ENCODE measurements at regions not wholly inside any gene's neighbourhood (a gene's known extent, or its start where the extent isn't known, plus 50 kb on each side); places are given as distances from the start of the nearest gene placed in this dataset.

DNA sequence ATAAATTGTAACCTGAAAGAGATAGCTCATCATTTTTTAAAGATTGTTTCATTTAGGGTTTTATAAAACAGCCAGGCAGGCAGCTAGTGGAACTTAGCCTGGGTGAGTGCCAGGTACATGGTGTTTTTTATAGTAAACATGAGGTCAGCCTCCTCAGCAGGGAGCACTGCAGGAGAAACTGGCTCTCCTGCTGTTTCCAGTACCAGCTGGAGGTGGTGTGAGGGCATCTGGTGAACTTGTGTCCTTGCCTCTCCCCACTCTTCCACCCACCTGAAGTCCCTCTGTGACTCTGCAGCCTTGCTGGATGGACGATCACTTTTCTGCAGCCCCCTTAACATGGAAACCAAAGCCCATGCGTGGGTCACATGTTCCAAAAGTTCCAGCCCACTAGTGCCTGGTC lies 128.4 kb downstream of the FAM174B start:
- TF ChIP-seq, protein P1, sequence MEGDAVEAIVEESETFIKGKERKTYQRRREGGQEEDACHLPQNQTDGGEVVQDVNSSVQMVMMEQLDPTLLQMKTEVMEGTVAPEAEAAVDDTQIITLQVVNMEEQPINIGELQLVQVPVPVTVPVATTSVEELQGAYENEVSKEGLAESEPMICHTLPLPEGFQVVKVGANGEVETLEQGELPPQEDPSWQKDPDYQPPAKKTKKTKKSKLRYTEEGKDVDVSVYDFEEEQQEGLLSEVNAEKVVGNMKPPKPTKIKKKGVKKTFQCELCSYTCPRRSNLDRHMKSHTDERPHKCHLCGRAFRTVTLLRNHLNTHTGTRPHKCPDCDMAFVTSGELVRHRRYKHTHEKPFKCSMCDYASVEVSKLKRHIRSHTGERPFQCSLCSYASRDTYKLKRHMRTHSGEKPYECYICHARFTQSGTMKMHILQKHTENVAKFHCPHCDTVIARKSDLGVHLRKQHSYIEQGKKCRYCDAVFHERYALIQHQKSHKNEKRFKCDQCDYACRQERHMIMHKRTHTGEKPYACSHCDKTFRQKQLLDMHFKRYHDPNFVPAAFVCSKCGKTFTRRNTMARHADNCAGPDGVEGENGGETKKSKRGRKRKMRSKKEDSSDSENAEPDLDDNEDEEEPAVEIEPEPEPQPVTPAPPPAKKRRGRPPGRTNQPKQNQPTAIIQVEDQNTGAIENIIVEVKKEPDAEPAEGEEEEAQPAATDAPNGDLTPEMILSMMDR (IDR thresholded peaks at IDR 0.05; ENCODE audit: insufficient read depth in 1 of 2, low read depth in 1 of 2, low read length in 1 of 2, severe bottlenecking in 1 of 2, unreplicated experiment in 1 of 2) = no peak
- Mint-ChIP-seq H3K4me3 (ENCODE audit: unreplicated experiment) (no peak overlapping the region), H3K9me3 (ENCODE audit: unreplicated experiment) (peaks cover 12% of the 10 kb centered on the region), H3K4me1 (ENCODE audit: low read depth, unreplicated experiment) (no peaks in the 10 kb centered on the region), H3K36me3 (ENCODE audit: insufficient read depth, unreplicated experiment) (no peaks in the 10 kb centered on the region), H3K27ac (ENCODE audit: unreplicated experiment) (no peak overlapping the region), H3K27me3 (ENCODE audit: insufficient read depth, unreplicated experiment) (no peaks in the 10 kb centered on the region)
- no peaks in the 10 kb centered on the region for H3K4me1 ChIP-seq
- POLR2A ChIA-PET = no interaction called here
- CTCF ChIA-PET = no interaction called here
- no peaks in the 10 kb centered on the region for H3K27me3 ChIP-seq (replicated peaks; ENCODE audit: control insufficient read depth, insufficient read depth, low read length)
- intact Hi-C loops (cut with micrococcal nuclease; ENCODE audit: unreplicated experiment) = no loop called here
- no peak overlapping the region for H3K4me3 ChIP-seq (ENCODE audit: low read depth, low read length)
- no TSS peak for BruUV-seq (replicated peaks)
- no peaks in the 10 kb centered on the region for H3K36me3 ChIP-seq (ENCODE audit: control insufficient read depth, insufficient read depth, low read length)
- no peaks in the 10 kb centered on the region for H3K9me3 ChIP-seq
- no peak for DNase-seq

DNA sequence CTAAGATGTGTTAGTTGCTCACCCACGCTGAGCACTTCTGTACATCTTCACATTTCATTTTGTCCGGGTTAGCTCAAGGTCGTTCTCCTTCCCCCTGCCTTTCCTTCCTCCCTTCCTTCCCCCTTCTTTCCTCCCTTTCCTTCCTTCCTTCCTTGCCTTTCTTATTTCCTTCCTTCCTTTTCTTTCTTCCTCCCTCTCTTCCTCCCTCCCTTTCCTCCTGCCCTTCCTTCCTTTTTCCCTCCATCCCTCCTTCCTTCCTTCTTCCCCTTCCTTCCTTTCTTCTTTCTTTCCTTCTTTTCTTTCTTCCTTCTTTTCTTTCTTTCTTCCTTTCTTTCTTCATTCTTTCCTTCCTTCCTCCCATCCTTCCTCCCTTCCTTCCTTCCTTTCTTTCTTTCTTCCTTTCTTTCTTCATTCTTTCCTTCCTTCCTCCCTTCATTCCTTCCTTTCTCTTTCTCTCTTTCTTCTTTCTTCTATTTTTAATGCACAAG lies 129.8 kb downstream of the FAM174B start:
- Histone ChIP-seq H3K4me3 (ENCODE audit: low read depth, low read length) (no peak overlapping the region), H3K36me3 (ENCODE audit: control insufficient read depth, insufficient read depth, low read length) (no peaks in the 10 kb centered on the region), H3K4me1 (no peaks in the 10 kb centered on the region), H3K27me3 (replicated peaks; ENCODE audit: control insufficient read depth, insufficient read depth, low read length) (no peaks in the 10 kb centered on the region), H3K9me3 (0 out of 2 replicates have a peak, but pooled peaks cover under 1% of the 10 kb centered on the region)
- Mint-ChIP-seq H3K4me1 (ENCODE audit: low read depth, unreplicated experiment) (peaks cover 9% of the 10 kb centered on the region), H3K4me3 (ENCODE audit: unreplicated experiment) (no peak overlapping the region), H3K9me3 (ENCODE audit: unreplicated experiment) (peaks cover 12% of the 10 kb centered on the region), H3K36me3 (ENCODE audit: insufficient read depth, unreplicated experiment) (no peaks in the 10 kb centered on the region), H3K27ac (ENCODE audit: unreplicated experiment) (no peak overlapping the region), H3K27me3 (ENCODE audit: insufficient read depth, unreplicated experiment) (no peaks in the 10 kb centered on the region)
- ChIA-PET POLR2A (interaction anchor here (0.6 kb wide), 1 partner anchor 597 kb away, joined by 3 read pairs; no protein-coding TSS in a partner anchor), CTCF (no interaction called here)
- TF ChIP-seq, protein P1 (IDR thresholded peaks at IDR 0.05; ENCODE audit: insufficient read depth in 1 of 2, low read depth in 1 of 2, low read length in 1 of 2, severe bottlenecking in 1 of 2, unreplicated experiment in 1 of 2) = no peak
- no TSS peak for BruUV-seq (replicated peaks)
- intact Hi-C loops (cut with micrococcal nuclease; ENCODE audit: unreplicated experiment) = no loop called here
- DNase-seq = no peak

DNA sequence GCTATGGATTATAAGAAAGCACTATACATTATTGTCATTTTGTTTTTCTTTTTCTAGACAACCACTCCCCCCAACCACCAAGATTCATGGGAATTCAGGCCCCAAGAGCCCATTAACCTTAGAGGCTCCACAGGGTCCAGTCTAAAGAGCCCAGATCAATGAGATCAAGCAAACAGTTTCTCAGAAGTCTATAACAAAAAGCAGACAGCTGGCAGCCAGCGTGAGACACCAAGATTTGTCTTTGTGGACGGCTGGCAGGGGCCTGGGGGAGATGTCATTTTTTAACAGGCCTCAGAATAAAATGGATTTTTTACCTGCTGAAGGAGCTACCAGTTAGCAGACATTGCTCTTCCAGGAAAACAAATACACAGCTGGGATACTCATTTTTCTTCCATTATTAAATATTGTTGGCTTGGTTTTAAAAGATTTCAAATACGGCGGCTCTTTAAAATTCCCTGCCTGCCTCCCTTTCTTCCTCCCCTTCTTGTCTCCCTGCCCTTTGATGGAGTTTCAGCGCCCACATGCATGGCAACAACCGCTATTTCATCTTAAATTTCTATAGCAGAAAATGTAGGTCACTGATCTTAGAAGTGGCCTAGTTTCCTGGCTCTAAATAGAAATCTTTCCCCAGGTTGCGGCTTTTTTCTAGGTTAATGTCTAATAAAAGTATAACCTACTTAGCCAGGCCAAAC lies 130.6 kb downstream of the FAM174B start:
- no peaks in the 10 kb centered on the region for H3K27me3 Mint-ChIP-seq (ENCODE audit: insufficient read depth, unreplicated experiment)
- Histone ChIP-seq H3K36me3 (ENCODE audit: control insufficient read depth, insufficient read depth, low read length) (no peaks in the 10 kb centered on the region), H3K4me3 (ENCODE audit: low read depth, low read length) (no peak overlapping the region), H3K27me3 (replicated peaks; ENCODE audit: control insufficient read depth, insufficient read depth, low read length) (no peaks in the 10 kb centered on the region), H3K9me3 (0 out of 2 replicates have a peak, but pooled peaks cover 5% of the 10 kb centered on the region), H3K4me1 (no peaks in the 10 kb centered on the region)
- ChIA-PET POLR2A (interaction anchor here (0.6 kb wide), 1 partner anchor 596 kb away, joined by 3 read pairs; no protein-coding TSS in a partner anchor), CTCF (interaction anchor here (0.7 kb wide), 1 partner anchor 14 kb away, joined by 3 read pairs; no protein-coding TSS in a partner anchor)
- TF ChIP-seq, protein P1 (IDR thresholded peaks at IDR 0.05; ENCODE audit: insufficient read depth in 1 of 2, low read depth in 1 of 2, low read length in 1 of 2, severe bottlenecking in 1 of 2, unreplicated experiment in 1 of 2) = no peak
- BruUV-seq (replicated peaks) = no TSS peak
- intact Hi-C loops (cut with micrococcal nuclease; ENCODE audit: unreplicated experiment) = loop anchor here (5.0 kb wide), 1 partner anchor 92 kb away; no protein-coding TSS in a partner anchor
- H3K4me1 Mint-ChIP-seq (ENCODE audit: low read depth, unreplicated experiment) = peaks cover 9% of the 10 kb centered on the region
- no peak overlapping the region for H3K4me3 Mint-ChIP-seq (ENCODE audit: unreplicated experiment)
- peaks cover 10% of the 10 kb centered on the region for H3K9me3 Mint-ChIP-seq (ENCODE audit: unreplicated experiment)
- no peak overlapping the region for H3K27ac Mint-ChIP-seq (ENCODE audit: unreplicated experiment)
- H3K36me3 Mint-ChIP-seq (ENCODE audit: insufficient read depth, unreplicated experiment) = no peaks in the 10 kb centered on the region
- DNase-seq = no peak
